Stimulated activated CD8-positive, alpha-beta memory T cell treated with anti-CD3 and anti-CD28 coated beads, Interleukin-12 subunit alpha, Interleukin-12 subunit beta, amount 100 ng/mL, for 1 hour (primary cell): ENCODE measurements at regions not wholly inside any gene's neighbourhood (a gene's known extent, or its start where the extent isn't known, plus 50 kb on each side); places are given as distances from the start of the nearest gene placed in this dataset.

ENCODE experiments used
- DNase-seq: peaks from one replicate; pipeline ENCODE4 v3.0.0-alpha.2; 2020; ENCODE audit warnings: low read depth

DNA sequence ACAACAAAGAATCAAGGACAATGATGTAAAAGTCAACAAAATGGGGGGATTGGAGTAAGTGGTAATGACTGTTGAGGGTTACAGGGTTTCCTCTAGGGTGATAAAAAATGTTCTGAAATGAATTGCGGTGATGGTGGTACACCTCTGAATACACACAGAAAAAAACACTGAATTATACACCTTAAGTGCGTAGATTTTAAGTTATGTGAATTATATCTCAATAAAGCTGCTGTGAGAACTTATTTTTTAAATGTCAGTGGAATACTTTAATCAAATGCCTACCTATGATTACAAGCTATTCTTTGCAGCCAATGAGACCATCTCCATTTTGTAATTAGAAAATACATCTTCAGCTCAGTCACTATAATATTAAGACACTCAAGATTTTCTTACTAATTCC lies 53.5 kb downstream of the ZNF608 start:
- no peak for DNase-seq

- DNase-seq, result no peak
These were observed 54.1 kb downstream of the ZNF608 start for GRCh38 chr5:124692324-124692723.

GRCh38 chr5:124689653-124690052 lies 56.8 kb downstream of the ZNF608 start:
- no peak for DNase-seq

DNA sequence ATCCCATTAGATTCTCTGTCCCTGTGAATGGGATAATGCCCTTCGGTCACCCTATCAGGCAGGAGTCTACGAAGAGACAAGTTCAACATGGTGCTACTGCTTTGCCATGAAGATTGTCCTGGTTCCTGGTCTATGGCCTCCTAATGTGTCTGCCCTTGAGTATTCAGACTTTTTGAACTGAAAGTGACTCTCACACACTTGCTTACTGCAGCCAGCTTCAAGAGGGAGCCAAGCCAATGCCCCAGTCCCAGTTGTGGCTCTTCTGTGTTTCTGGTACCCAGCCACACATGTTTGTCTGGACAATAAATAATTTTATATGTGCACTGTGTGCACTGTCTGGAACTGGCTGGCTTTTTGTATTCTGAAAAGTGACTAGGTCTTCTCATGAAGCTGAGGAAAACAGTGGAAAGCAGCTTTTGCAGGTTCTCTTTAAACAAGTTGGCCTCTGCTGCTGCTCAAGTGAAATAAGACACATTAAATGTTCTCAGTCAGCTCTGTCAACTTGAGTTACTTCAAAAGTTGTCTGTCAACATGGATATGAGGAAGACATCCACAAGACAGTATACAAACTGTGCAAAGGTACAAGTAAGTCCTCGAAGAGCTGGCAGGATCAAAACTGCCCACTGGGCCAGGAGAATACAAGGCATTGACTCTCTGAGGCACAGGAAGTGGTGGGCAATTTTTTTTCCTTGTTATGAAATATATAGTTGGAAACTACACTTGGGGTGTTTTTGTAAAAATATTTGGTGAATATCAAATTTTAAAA lies 60.0 kb downstream of the ZNF608 start:
- no peak for DNase-seq

GRCh38 chr5:124685404-124685930 lies 61.0 kb downstream of the ZNF608 start:
- DNase-seq, result no peak

GRCh38 chr5:124683917-124684555 lies 62.4 kb downstream of the ZNF608 start:
- no peak for DNase-seq

GRCh38 chr5:124679578-124680199 lies 66.8 kb downstream of the ZNF608 start:
- no peak for DNase-seq

- no peak for DNase-seq
These were observed 67.4 kb downstream of the ZNF608 start for GRCh38 chr5:124678922-124679519.

DNA sequence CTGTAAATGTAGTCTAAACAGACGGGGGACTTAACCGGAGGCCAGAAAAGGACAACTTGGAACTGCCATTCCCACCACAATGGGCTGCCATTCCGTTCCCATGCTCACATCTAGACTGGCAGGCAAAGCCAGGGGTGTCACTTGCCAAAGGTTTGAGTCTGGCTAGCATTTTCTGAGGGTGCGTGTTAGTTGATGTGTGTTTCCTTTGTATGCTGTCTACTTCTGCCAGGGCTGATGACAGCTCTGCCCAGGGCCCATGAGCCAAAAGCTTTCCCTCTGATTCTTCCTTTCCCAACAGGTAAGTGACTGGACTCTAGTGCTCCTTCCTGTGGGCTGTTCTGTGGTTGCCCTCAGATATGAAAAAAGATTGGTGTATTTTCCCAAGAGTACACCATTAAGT lies 68.0 kb downstream of the ZNF608 start:
- no peak for DNase-seq

- no peak for DNase-seq
These were observed 68.8 kb downstream of the ZNF608 start for GRCh38 chr5:124677374-124678351.

GRCh38 chr5:124675931-124676846 lies 70.2 kb downstream of the ZNF608 start:
- DNase-seq, result no peak

GRCh38 chr5:124671193-124671592 lies 75.2 kb downstream of the ZNF608 start:
- DNase-seq, result no peak

- DNase-seq, result no peak
These were observed 75.7 kb downstream of the ZNF608 start for GRCh38 chr5:124670722-124671184.

DNA sequence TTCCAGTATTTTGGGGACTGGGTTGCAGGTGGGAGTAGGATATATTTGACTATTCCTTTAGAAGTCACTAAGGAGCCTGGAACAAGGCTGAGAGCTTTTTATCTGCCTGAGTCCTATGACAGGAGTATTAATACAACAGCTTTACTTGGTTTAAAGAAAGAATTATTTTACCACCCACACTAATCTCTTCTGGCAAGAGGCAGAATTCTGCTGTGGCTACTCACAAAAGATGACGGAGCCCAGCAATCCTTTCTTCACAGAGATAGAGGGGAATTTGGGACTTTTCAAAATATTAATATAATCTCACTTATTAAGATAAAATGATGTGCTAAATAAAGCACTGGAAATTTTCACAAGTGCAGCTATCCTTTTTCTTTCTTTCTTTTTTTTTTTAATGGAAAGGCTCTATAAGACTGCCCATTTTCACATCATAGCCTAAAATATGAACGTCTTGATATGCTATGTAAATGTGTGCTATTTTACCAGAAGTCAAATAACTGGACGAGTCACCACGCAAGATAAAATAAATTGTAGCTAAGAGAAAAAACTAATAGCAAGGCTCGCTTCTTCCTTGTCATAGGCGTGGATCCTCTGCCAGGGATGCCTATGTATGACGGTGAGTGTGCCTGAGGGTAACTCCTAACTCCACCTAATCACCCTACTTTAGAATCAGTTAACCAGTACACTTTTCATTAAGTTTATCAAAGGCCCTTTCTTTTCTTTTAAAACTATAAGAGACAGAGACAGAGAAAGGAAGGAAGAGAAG lies 76.3 kb downstream of the ZNF608 start:
- no peak for DNase-seq

GRCh38 chr5:124669300-124669648 lies 77.2 kb downstream of the ZNF608 start:
- DNase-seq, result no peak

GRCh38 chr5:124668353-124669299 lies 77.8 kb downstream of the ZNF608 start:
- no peak for DNase-seq

DNA sequence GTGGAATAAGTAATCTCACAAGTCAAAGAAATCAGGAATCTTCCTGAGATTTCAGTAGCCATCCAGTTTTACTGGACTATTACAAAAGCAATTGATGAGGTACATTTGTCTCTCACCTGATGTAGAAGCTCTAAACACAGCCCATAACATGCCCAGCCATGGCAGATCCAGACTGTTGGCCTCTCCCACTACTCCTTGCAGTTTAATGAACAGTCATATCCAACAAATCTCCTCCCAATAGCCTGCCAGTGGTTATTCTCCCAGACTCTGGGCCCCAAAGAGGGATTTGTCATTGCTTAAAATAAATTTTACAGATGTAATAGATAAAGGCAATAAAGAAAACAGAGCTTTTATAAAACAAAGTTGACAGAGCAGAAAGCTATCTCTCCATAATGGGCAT lies 80.8 kb downstream of the ZNF608 start:
- no peak for DNase-seq

DNA sequence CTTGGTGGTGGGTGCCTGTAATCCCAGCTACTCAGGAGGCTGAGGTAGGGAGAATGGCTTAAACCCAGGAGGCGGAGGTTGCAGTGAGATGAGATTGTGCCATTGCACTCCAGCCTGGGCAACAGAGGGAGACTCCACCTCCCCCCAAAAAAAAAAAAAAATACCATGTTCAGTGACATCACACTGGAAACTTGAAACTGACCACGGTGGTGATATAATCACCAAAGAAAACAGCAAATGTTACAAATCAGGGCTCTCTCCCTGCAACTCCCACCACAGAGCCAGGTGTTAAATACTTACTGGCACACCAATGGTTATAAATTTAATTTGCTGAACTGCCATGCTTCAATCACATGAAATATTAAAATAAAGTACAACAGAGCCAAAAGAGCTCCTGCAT lies 81.4 kb downstream of the ZNF608 start:
- DNase-seq, result no peak
